ENCODE measurements at regions not wholly inside any gene's neighbourhood (a gene's known extent, or its start where the extent isn't known, plus 50 kb on each side); places are given as distances from the start of the nearest gene placed in this dataset.

GRCh38 chr14:89598548-89599186 lies 181.6 kb upstream of the FOXN3 start:
- H3K4me1 Mint-ChIP-seq (ENCODE audit: low read depth), result peaks cover 35% of the 10 kb centered on the region
- ChIA-PET POLR2A (interaction anchor here (0.5 to 1.2 kb wide), 2 partner anchors 8 to 21 kb away, joined by 3 to 4 read pairs; no protein-coding TSS in a partner anchor), CTCF (interaction anchor here (0.9 to 1.3 kb wide), 3 partner anchors 11 to 125 kb away, joined by 3 to 4 read pairs (median 3); no protein-coding TSS in a partner anchor)
- no peak overlapping the region for H3K4me3 Mint-ChIP-seq
- H3K27me3 Mint-ChIP-seq, result no peaks in the 10 kb centered on the region
- H3K27ac Mint-ChIP-seq, result no peak overlapping the region
- peaks cover 47% of the 10 kb centered on the region for H3K9me3 Mint-ChIP-seq
- TF ChIP-seq, protein P1, sequence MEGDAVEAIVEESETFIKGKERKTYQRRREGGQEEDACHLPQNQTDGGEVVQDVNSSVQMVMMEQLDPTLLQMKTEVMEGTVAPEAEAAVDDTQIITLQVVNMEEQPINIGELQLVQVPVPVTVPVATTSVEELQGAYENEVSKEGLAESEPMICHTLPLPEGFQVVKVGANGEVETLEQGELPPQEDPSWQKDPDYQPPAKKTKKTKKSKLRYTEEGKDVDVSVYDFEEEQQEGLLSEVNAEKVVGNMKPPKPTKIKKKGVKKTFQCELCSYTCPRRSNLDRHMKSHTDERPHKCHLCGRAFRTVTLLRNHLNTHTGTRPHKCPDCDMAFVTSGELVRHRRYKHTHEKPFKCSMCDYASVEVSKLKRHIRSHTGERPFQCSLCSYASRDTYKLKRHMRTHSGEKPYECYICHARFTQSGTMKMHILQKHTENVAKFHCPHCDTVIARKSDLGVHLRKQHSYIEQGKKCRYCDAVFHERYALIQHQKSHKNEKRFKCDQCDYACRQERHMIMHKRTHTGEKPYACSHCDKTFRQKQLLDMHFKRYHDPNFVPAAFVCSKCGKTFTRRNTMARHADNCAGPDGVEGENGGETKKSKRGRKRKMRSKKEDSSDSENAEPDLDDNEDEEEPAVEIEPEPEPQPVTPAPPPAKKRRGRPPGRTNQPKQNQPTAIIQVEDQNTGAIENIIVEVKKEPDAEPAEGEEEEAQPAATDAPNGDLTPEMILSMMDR (IDR thresholded peaks at IDR 0.05), result no peak
- ATAC-seq (peak; percentile 49), DNase-seq (no peak)
- intact Hi-C loops (cut with micrococcal nuclease), result no loop called here
- H3K36me3 Mint-ChIP-seq (ENCODE audit: low read depth), result peaks cover 72% of the 10 kb centered on the region

DNA sequence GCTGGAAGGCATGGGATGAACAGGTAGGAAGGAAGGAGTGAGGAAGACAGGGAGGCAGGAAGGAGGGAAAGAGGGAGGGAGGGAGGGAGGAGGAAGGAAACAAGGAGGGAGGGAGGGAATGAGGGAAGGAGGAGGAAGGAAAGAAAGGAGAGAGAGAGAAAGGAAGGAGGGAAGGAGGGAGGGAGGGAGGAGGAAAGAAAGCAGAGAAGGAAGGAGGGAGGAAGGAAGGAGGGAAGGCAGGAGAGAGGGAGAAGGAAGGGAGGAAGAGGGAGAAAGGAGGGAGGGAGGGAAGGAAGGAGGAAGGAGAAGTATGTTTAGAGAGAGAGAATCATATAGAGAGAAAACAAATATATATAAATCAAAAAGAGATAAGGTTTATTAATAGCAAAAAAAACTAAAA lies 175.9 kb upstream of the FOXN3 start:
- no peak overlapping the region for H3K27ac Mint-ChIP-seq
- DNase-seq (no peak), ATAC-seq (no peak)
- H3K4me1 Mint-ChIP-seq (ENCODE audit: low read depth), result peaks cover 51% of the 10 kb centered on the region
- intact Hi-C loops (cut with micrococcal nuclease), result no loop called here
- CTCF ChIA-PET, result no interaction called here
- TF ChIP-seq, protein P1 (IDR thresholded peaks at IDR 0.05), result no peak
- H3K9me3 Mint-ChIP-seq, result peaks cover 34% of the 10 kb centered on the region
- POLR2A ChIA-PET, result no interaction called here
- no peak overlapping the region for H3K4me3 Mint-ChIP-seq
- peaks cover 70% of the 10 kb centered on the region for H3K36me3 Mint-ChIP-seq (ENCODE audit: low read depth)
- no peaks in the 10 kb centered on the region for H3K27me3 Mint-ChIP-seq

DNA sequence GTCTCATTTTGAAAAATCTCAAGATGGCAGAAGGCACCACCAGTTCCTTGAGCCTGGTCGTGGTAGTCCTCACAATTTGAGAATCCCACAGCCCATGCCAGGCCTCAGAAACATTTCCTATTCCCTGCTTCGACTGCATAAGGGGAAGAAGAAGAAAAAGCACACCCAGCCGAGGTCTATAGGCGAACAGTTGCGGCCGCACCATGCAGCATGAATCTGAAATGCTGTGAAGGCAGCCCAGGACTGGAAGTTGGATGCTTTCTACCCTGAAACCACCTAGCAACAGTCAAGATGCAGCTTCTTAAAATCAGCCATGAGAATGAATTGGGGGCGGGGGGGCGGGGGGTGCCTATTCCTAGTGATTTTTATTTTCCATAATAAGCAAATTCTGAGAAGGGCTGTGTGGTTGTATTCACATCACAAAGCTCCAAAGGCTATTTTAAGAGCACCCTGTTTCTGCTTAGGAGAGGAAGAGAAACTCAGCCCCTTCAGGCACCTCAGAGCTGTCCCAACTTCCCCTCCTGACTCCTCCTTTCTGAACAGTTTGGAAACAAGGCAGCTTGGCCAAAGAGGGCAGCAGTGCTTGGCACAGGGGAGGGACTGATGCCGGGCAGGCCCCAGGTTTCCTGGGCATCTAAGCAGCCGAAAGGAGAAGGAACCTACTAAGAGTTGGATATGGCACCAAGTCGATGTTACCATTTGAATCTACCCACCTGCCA lies 172.5 kb upstream of the FOXN3 start:
- Mint-ChIP-seq H3K9me3 (peaks cover 29% of the 10 kb centered on the region), H3K27ac (peak overlapping the region; percentile 65), H3K36me3 (ENCODE audit: low read depth) (peaks cover 66% of the 10 kb centered on the region), H3K27me3 (no peaks in the 10 kb centered on the region), H3K4me1 (ENCODE audit: low read depth) (peaks cover 72% of the 10 kb centered on the region), H3K4me3 (no peak overlapping the region)
- ChIA-PET CTCF (interaction anchor here (0.9 kb wide), 1 partner anchor 20 kb away, joined by 3 read pairs; no protein-coding TSS in a partner anchor), POLR2A (interaction anchor here (0.7 kb wide), 1 partner anchor 69 kb away, joined by 3 read pairs; no protein-coding TSS in a partner anchor)
- intact Hi-C loops (cut with micrococcal nuclease), result no loop called here
- TF ChIP-seq, protein P1 (IDR thresholded peaks at IDR 0.05), result no peak
- peak; percentile 12 for ATAC-seq
- no peak for DNase-seq

GRCh38 chr14:89588840-89589296 lies 171.8 kb upstream of the FOXN3 start:
- ChIA-PET CTCF (no interaction called here), POLR2A (interaction anchor here (0.7 kb wide), 1 partner anchor 70 kb away, joined by 3 read pairs; no protein-coding TSS in a partner anchor)
- Mint-ChIP-seq H3K4me3 (no peak overlapping the region), H3K27me3 (no peaks in the 10 kb centered on the region), H3K27ac (peak overlapping the region; percentile 13), H3K9me3 (peaks cover 24% of the 10 kb centered on the region), H3K36me3 (ENCODE audit: low read depth) (peaks cover 59% of the 10 kb centered on the region), H3K4me1 (ENCODE audit: low read depth) (peaks cover 72% of the 10 kb centered on the region)
- DNase-seq (no peak), ATAC-seq (no peak)
- TF ChIP-seq, protein P1 (IDR thresholded peaks at IDR 0.05), result no peak
- intact Hi-C loops (cut with micrococcal nuclease), result no loop called here

GRCh38 chr14:89588016-89588415 lies 171.0 kb upstream of the FOXN3 start:
- Mint-ChIP-seq H3K27ac (peak overlapping the region; percentile 22), H3K36me3 (ENCODE audit: low read depth) (peaks cover 58% of the 10 kb centered on the region), H3K9me3 (peaks cover 21% of the 10 kb centered on the region), H3K4me3 (no peak overlapping the region), H3K4me1 (ENCODE audit: low read depth) (peaks cover 77% of the 10 kb centered on the region), H3K27me3 (no peaks in the 10 kb centered on the region)
- intact Hi-C loops (cut with micrococcal nuclease), result no loop called here
- ATAC-seq (no peak), DNase-seq (peak; percentile 16)
- CTCF ChIA-PET, result no interaction called here
- TF ChIP-seq, protein P1 (IDR thresholded peaks at IDR 0.05), result no peak
- POLR2A ChIA-PET, result no interaction called here

All from activated CD8-positive, alpha-beta T cell treated with anti-CD3 and anti-CD28 coated beads for 36 hours (primary cell).